GM15510 (cell line): ENCODE measurements at regions not wholly inside any gene's neighbourhood (a gene's known extent, or its start where the extent isn't known, plus 50 kb on each side); places are given as distances from the start of the nearest gene placed in this dataset.

Experiments used
- POLR2A ChIP-seq: IDR thresholded peaks from 3 replicates; pipeline ENCODE4 v1.6.1; 2011; ENCODE audit warnings: borderline replicate concordance; ENCODE audit not compliant: insufficient read length; ENCODE audit errors: extremely low read depth

GRCh38 chr17:72403713-72404209, 282.9 kb downstream of the SOX9 start:
- TF ChIP-seq POLR2A = no peak

- TF ChIP-seq POLR2A = no peak
Measured at GRCh38 chr17:72404872-72405271, 284.1 kb downstream of the SOX9 start.

GRCh38 chr17:72405662-72406230, 284.9 kb downstream of the SOX9 start:
- no peak for TF ChIP-seq POLR2A

GRCh38 chr17:72406498-72406897, 285.7 kb downstream of the SOX9 start:
- TF ChIP-seq POLR2A = no peak

- TF ChIP-seq POLR2A = no peak
Measured at GRCh38 chr17:72407336-72407909, 286.6 kb downstream of the SOX9 start.

- no peak for TF ChIP-seq POLR2A
Measured at GRCh38 chr17:72407931-72408330, 287.1 kb downstream of the SOX9 start.

- TF ChIP-seq POLR2A = no peak
Measured at GRCh38 chr17:72408641-72409040, 287.8 kb downstream of the SOX9 start.

- no peak for TF ChIP-seq POLR2A
Measured at GRCh38 chr17:72409405-72410002, 288.7 kb downstream of the SOX9 start.

GRCh38 chr17:72411124-72411563, 290.3 kb downstream of the SOX9 start:
- no peak for TF ChIP-seq POLR2A

- TF ChIP-seq POLR2A = no peak
Measured at GRCh38 chr17:72412650-72413076, 291.8 kb downstream of the SOX9 start.

- TF ChIP-seq POLR2A = no peak
Measured at GRCh38 chr17:72413077-72414031, 292.5 kb downstream of the SOX9 start.

- no peak for TF ChIP-seq POLR2A
Measured at GRCh38 chr17:72414032-72414396, 293.2 kb downstream of the SOX9 start.

GRCh38 chr17:72414967-72415853, 294.4 kb downstream of the SOX9 start:
- TF ChIP-seq POLR2A = no peak
